ENCODE measurements at regions not wholly inside any gene's neighbourhood (a gene's known extent, or its start where the extent isn't known, plus 50 kb on each side); places are given as distances from the start of the nearest gene placed in this dataset.
"Not testable (repeated sequence)": the region's sequence is repeated elsewhere in the genome, so short reads cannot be mapped to it uniquely, and the experiment has no call there.

DNA sequence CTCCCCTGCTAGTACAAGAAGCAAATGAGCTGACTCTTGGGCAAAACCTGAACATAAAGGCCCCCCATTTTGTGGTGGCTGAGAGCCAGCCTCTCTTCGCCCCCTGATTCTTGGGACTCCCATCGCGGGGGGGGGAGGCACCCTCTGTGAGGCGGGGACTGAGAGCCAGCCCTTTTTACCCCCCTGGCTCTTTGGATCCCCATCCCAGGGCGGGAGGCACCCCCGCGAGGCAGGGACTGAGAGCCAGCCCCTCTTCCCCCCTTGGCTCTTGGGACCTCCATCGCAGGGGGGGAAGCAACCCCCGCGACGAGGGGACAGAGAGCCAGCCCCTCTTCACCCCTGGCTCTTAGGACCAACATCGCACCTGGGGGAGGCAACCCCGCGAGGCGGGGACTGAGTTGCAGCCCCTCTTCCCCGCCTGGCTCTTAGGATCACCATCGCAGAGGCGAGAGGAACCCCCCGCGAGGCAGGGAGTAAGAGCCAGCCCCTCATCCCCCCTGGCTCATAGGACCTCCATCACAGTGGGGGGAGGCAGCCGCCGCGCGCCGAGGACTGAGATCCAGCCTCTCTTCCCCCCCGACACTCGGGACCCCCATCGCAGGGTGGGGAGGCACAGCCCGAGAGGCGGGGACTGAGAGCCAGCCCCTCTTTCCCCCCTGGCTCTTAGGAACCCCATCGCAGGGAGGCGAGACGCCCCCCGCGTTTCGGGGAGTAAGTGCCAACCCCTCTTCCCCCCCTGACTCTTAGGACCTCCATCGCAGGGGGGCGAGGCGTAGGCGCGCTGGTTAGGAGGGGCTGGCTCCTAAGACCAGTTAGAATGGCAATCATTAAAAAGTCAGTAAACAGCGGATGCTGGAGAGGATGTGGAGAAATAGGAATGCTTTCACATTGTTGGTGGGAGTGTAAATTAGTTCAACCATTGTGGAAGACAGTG, 2428.4 kb upstream of the PCDH20 start:
- DNase-seq (ENCODE audit: low read depth), result no peak
- TF ChIP-seq, protein P1, sequence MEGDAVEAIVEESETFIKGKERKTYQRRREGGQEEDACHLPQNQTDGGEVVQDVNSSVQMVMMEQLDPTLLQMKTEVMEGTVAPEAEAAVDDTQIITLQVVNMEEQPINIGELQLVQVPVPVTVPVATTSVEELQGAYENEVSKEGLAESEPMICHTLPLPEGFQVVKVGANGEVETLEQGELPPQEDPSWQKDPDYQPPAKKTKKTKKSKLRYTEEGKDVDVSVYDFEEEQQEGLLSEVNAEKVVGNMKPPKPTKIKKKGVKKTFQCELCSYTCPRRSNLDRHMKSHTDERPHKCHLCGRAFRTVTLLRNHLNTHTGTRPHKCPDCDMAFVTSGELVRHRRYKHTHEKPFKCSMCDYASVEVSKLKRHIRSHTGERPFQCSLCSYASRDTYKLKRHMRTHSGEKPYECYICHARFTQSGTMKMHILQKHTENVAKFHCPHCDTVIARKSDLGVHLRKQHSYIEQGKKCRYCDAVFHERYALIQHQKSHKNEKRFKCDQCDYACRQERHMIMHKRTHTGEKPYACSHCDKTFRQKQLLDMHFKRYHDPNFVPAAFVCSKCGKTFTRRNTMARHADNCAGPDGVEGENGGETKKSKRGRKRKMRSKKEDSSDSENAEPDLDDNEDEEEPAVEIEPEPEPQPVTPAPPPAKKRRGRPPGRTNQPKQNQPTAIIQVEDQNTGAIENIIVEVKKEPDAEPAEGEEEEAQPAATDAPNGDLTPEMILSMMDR (conservative IDR thresholded peaks at IDR 0.05; ENCODE audit: low read depth, low read length), result no peak
- no peak overlapping the region for H3K4me3 ChIP-seq (ENCODE audit: low read depth, low read length)

DNA sequence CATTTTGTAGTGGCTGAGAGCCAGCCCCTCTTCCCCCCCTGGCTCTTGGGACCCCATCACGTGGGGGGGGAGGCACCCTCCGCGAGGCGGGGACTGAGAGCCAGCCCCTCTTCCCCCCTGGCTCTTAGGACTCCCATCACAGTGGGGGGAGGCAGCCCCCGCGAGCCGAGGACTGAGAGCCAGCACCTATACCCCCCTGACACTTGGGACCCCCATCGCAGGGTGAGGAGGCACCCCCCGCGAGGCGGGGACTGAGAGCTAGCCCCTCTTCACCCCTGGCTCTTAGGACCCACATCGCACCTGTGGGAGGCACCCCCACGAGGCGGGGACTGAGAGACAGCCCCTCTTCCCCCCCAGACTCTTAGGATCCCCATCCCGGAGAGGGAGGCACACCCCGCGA, 2426.5 kb upstream of the PCDH20 start:
- no peak for DNase-seq (ENCODE audit: low read depth)
- H3K4me3 ChIP-seq (ENCODE audit: low read depth, low read length), result no peak overlapping the region
- TF ChIP-seq, protein P1 (conservative IDR thresholded peaks at IDR 0.05; ENCODE audit: low read depth, low read length), result no peak

DNA sequence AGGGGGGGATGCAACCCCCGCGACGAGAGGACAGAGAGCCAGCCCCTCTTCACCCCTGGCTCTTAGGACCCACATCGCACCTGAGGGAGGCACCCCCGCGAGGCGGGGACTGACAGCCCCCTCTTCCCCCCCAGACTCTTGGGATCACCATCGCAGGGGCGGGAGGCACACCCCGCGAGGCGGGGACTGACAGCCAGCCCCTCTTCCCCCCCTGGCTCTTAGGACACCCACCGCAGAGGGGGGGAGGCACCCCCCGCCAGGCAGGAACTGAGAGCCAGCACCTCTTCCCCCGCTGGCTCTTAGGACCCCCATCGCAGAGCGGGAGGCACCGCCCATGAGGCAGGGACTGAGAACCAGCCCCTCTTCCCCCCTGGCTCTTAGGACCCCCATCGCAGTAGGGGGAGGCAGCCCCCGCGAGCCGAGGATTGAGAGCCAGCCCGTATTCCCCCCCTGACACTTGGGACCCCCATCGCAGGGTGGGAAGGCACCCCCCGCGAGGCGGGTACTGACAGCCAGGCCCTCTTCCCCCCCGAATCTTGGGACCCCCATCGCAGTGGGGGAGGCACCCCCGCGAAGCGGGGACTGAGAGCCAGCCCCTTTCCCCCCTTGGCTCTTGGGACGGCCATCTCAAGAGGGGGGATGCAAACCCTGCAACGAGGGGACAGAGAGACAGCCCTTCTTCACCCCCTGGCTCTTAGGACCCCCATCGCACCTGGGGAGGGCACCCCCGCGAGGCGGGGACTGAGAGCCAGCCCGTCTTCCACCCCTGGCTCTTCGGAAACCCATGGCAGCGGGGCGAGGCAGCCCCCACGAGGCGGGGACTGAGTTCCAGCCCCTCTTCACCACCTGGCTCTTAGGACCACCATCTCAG, 2425.1 kb upstream of the PCDH20 start:
- no peak for DNase-seq (ENCODE audit: low read depth)
- no peak overlapping the region for H3K4me3 ChIP-seq (ENCODE audit: low read depth, low read length)
- TF ChIP-seq, protein P1 (conservative IDR thresholded peaks at IDR 0.05; ENCODE audit: low read depth, low read length), result no peak

- no peak overlapping the region for H3K4me3 ChIP-seq (ENCODE audit: low read depth, low read length)
- DNase-seq (ENCODE audit: low read depth), result no peak
- TF ChIP-seq, protein P1 (conservative IDR thresholded peaks at IDR 0.05; ENCODE audit: low read depth, low read length), result no peak
Measured at GRCh38 chr13:63838366-63839110, 2422.9 kb upstream of the PCDH20 start.

GRCh38 chr13:63837701-63838100, 2422.1 kb upstream of the PCDH20 start:
- not testable (repeated sequence) for H3K4me3 ChIP-seq (ENCODE audit: low read depth, low read length); DNase-seq (ENCODE audit: low read depth)

DNA sequence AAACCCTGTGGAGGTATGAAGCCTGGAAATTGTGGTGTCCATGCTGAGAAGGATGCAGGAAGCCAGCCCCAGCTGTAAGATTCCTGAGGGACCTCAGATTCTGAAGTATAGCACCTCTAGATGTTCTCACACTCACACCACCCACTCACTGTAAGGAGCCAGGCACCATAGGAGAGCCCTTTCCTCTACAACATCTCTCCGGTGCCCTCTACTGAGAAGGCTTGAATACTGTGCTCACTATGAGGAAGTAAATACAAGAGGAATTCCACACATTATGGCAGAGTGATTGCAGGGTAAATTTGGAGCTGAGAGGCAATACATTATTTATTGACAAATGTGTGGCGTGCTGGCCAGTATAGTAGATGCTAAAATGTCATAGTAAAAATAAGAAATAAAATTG, 2414.0 kb upstream of the PCDH20 start:
- DNase-seq (ENCODE audit: low read depth), result not testable (repeated sequence)

DNA sequence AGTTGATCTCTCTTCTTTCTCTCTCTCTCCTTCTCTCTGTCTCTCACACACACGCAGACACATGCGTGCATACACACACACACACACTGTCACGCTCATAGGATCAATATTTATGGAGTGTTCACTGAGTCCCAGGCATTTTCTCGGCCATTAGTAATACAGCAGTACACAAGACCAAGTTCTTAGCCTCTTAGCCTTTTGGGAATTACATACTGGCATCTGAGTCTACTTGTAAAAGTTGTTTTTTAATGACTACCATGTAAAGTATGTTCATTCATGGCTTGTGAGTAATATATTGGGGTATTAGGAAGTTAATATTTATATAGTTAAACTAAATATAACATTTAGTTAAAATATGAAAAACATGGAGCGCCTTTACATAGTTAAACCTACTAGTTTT, 2406.1 kb upstream of the PCDH20 start:
- not testable (repeated sequence) for DNase-seq (ENCODE audit: low read depth); H3K4me3 ChIP-seq (ENCODE audit: low read depth, low read length)

More for the DNA sequence above, 2414.0 kb upstream of the PCDH20 start:
- H3K4me3 ChIP-seq (ENCODE audit: low read depth, low read length), result not testable (repeated sequence)

- DNase-seq (ENCODE audit: low read depth), result not testable (repeated sequence)
Measured at GRCh38 chr13:63811428-63812004, 2395.9 kb upstream of the PCDH20 start.

DNA sequence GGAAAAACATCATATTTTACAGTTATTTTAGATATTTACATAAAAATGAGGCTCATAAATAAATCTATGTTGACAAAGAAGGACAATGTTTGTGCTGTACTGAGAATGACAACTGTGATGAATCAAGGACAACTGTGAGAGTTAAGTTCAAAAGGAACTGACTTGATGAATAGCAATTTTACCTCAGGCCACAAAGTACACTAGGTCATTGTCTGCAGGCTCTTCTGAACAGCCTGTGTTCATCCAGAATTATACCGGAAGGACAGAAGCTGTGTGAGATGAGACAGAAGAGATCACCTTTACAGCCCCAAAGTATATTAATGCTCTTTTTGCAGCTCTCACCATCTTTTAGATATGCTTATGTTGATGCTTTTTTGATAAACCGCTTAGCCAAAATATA, 2375.5 kb upstream of the PCDH20 start:
- DNase-seq (ENCODE audit: low read depth); H3K4me3 ChIP-seq (ENCODE audit: low read depth, low read length): not testable (repeated sequence)

More at GRCh38 chr13:63811428-63812004, 2395.9 kb upstream of the PCDH20 start:
- not testable (repeated sequence) for H3K4me3 ChIP-seq (ENCODE audit: low read depth, low read length)
